Ammon's horn (tissue), 1 donor: ENCODE measurements at regions not wholly inside any gene's neighbourhood (a gene's known extent, or its start where the extent isn't known, plus 50 kb on each side); places are given as distances from the start of the nearest gene placed in this dataset.
"Not testable (repeated sequence)": the region's sequence is repeated elsewhere in the genome, so short reads cannot be mapped to it uniquely, and the experiment has no call there.

Source experiments
- DNase-seq: peaks from one replicate; pipeline ENCODE4 v3.0.0-alpha.2; 2016; ENCODE audit warnings: low spot score

GRCh38 chr5:171542525-171543140 lies 123.2 kb downstream of the FGF18 start:
- DNase-seq = no peak

DNA sequence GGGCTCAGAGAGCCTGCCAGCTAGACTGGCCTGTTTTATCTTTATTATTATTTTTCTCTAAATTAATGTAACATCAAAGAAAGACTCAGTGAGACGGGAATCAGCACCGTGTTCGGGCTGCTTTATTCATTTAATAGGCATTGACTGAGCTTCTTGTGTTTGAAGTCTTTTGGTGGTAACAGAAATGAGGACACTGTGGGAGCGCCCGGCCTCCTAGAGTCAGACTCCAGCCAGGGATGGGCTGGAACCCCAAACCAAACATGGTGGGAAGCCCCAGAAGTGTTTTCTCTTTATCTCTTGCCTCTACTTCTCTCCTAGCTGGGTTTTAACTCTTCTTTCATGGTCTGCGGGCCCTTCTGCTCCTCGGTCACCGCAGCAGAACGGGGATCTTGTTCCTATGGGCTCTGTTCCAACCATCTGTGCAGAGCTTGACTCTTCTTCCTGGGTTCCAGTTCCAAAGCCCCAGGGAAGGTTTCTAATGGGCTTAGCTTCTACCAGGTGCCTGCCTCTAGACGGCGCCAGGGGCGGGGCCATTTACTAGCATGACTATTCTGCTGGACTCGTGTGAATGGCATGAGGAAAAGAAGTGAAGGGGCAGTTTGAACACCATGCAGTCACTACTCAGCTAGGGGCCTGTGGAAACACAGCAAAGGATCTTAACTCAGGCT lies 123.8 kb downstream of the FGF18 start:
- no peak for DNase-seq

DNA sequence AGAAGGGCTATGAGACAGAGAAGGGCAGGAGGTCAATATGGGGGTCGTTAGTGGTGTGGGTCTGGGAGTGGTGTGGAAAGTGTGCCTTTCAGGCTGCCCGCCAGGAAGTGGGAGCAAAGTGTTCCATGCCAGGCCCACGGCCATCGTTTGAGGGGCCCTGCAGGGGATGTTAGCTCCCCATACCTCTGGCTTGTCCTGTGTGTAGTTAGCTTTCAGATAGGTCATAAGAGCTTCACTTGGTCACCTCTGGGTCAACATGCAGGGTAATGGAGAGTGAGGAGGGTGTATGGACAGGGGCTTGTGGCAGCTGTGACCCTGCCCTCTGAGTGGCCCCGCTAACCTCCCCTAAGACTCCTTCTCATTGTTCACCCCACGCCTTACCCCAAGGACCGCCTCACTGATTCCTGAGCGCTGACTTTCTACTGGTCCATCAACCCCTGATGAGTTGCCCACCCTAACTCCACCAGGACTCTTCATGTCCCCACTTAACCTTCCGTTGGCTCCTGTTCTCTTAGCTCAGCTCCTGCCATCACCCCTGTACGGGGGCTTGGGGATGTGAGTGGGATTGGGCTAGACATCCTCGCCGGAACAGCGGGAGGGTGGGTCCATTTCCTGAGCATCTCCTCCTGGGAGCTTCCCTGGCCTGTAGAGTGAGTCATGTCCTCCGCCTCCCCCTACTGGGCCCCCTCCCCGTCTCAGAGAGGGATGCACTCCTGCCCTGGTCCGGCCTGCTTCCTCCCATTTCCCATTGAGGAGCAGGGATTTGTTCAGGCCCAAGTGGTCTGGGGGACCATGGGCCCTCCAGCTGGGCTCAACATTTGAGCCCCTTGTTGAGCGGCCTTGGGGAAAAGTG lies 125.7 kb downstream of the FGF18 start:
- no peak for DNase-seq

- no peak for DNase-seq
These were observed 129.8 kb downstream of the FGF18 start for GRCh38 chr5:171549274-171549673.

DNA sequence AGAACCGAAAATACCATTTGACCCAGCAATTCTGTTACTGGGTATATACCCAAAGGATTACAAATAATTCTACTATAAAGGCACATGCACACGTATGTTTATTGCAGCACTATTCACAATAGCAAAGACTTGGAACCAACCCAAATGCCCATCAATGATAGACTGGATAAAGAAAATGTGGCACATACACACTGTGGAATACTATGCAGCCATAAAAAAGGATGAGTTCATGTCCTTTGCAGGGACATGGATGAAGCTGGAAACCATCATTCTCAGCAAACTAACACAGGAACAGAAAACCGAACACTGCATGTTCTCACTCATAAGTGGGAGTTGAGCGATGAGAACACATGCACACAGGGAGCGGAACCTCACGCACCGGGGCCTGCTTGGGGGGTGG lies 134.4 kb downstream of the FGF18 start:
- not testable (repeated sequence) for DNase-seq

- DNase-seq = no peak
These were observed 135.7 kb downstream of the FGF18 start for GRCh38 chr5:171555160-171555559.

- no peak for DNase-seq
These were observed 143.4 kb downstream of the FGF18 start for GRCh38 chr5:171562822-171563221.

- DNase-seq = no peak
These were observed 148.9 kb downstream of the FGF18 start for GRCh38 chr5:171568389-171568788.

DNA sequence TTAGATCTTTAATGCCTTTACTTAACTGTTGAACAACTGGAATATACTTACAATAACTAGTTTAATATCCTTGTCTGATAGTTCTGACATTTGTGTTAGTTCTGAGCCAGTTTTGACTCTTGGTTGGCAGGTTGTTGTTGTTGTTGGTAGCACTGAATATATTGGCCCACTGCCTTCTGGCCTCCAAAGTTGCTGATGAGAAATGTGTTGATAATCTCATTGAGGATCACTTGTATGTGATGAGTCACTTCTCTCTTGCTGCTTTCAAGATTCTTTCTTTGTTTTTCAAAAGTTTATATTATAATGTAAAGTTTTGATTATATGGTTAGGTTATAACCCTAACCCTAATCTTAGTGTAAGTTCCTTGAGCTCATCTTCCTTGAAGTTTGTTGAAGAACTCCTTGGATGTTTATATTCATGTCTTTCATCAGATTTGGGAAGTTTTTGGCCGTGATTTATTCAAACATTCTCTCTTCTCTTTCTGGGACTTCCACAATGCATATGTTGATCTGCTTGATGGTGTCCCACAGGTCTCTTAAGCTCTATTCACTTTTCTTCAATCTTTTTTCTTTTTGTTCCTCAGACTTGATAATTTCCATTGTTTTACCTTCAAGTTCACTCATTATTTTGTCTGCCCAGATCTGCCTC lies 149.7 kb downstream of the FGF18 start:
- DNase-seq = no peak

DNA sequence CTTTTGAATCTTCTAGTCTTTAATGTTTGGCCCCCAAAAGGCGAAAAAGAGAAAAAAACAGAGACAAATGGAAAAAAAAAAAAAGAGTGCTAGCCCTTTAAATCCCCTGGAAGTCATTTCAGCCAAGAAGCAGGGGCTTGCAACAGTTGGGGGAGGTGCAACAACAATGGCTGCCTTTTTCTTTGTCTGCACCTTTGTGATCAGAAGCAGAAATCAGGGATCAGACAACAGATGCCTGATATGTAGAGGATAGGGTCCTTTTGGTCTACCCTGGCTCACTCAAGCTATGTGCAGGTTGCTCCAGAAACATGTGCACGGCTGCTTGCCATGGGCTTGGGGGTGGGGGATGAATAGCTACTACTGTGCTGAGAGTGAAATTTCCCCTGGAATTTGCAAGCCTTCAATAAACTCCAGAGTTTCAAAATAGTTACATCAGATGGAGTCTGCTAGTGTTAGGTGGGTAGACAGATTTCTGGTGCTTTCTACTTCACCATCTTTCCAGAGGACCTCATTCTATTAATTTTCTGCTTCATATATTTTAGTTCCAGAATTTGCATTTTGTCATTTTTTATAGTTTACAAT lies 150.9 kb downstream of the FGF18 start:
- no peak for DNase-seq

GRCh38 chr5:171571663-171572062 lies 152.2 kb downstream of the FGF18 start:
- DNase-seq = no peak

DNA sequence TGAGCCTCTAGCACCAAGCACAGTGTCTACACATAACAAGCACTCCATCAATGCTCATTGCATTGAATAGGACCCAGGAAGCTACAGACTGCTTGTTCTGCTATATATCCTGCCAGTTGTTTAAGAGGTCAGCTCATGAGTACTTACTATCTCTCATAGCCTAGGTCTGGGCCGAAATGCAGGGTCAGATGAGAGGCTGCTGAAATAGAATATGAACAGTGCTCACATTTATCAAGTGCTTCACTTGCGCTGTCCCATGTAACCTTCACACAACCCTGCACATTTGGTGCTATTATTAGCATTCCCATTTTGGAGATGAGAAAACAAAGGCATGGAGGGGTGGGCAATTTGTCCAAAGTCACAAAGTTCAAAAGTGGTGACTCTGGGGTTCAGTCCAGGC lies 153.6 kb downstream of the FGF18 start:
- DNase-seq = no peak

GRCh38 chr5:171573451-171574225 lies 154.2 kb downstream of the FGF18 start:
- DNase-seq = no peak

DNA sequence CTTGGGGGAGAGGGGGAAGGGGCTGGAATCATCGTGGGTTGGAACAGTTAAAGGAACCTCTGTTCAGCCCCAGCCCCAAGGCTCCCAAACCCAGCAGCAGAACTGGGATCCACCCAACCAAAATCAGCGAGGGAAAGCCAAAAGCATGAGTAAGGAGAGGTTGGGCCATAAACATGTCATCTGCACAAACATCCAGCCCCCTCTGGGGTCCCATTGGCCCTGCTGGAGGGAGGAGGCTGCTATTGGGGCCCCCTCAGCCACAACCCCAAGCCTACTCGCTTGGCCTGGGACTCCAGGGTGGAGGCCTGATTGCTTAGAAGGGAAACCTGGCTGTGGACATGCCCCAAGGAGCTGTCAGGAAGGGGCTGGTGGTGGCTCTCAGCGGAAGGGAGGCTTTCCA lies 154.9 kb downstream of the FGF18 start:
- no peak for DNase-seq

DNA sequence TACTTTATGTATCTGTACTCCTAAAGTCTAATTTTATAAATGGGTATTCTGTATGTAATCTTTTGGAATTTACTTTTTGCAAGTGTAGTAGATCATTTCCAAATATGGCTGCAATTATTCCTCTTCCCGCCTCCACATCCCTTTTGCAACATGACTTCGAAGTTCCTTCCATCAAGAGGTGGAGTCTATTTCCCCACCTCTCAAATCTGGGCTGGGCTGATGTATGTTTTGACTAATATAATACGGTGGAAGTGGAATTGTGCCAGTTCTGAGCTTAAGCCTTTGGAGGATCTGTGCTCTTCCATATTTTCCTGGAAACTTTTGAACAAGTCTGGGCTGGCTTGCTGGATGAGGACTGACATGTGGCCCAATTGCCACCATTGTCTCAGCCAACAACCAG lies 155.9 kb downstream of the FGF18 start:
- DNase-seq = no peak

DNA sequence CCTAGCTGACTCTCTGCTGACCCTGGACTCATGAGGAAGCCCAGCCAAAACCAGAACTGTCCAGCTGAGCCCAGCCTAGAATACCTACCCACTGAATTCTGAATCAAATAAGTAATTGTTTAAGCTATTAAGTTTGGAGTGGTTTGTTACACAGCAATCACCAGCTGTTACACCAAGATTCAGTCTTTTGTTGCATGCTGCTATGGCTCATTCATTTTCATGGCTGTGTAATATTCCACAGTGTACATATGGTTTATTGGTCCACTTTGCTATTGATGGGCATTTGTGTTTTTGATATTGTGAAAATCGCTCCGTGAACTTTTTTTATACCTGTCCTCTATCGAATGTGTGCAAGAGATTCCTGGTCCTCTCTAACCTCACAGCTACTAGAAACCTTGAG lies 156.4 kb downstream of the FGF18 start:
- DNase-seq = no peak

DNA sequence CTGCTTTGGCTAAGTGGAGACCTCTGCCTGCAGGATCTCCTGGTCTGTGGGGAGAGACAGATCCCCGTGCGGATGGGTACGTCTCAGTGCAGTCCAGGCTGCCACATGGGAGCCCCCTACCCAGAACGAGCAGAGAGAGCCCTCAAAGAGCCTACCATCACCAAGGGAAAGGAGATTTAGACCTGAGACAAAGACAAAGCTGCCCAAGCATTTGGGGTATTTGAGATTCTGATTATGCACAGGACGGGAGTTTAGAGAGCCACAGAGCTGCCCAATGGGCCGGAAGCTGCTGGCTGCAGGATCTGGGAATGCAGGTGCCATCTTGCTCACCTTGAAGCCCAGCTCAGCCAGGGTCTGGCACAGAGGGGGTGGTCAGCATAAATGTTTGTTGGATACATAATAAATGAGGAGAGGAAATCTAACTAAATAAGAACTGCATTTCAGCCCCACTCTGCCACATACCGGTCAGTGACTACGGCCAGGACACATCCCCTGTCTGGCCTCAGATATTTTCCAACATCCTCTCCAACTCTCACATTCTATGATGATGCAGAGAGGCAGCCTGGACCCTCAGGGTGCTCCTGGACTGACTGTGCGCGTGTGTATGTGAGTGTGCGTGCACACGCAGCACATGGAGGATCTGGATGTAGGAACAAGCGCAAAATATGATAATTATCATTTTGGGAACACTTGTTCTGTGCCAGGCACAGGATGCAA lies 157.8 kb downstream of the FGF18 start:
- DNase-seq = no peak

DNA sequence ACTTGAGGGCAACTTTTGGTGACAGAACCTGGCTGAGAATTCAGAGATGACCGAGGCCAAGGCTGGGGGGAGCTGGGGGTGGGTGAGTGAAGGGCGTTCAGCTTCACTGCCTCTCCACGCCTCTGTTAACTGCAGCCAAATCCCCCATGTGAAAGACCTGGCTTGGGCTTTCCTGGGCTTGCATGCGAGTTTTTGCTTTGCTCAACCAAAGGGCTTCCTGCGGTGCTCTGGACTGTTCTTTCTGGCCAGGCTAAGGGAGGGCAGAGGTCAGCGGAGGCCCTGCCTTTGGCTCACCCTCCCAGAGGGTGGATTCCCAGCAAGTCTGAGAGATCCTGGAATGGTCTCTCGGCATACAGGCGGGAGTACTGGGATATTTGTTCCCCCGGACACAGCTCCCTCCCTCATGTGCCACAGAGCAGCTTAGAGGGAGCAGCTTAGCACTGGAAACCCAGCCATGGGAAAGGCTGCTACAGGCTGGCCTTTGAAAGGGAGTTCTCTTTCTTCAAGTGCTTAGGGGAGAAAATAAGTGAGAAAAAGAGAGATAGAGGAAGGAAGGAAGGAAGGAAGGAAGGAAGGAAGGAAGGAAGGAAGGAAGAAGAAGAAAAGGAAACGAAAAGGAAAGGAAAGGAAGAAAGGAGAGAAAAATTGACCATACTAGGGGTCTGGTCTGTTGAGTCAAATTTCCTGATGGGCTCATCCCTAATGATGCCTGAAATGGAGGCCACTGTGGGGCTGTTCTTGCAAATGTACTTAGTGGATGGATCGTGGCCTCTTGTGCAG lies 158.8 kb downstream of the FGF18 start:
- no peak for DNase-seq

DNA sequence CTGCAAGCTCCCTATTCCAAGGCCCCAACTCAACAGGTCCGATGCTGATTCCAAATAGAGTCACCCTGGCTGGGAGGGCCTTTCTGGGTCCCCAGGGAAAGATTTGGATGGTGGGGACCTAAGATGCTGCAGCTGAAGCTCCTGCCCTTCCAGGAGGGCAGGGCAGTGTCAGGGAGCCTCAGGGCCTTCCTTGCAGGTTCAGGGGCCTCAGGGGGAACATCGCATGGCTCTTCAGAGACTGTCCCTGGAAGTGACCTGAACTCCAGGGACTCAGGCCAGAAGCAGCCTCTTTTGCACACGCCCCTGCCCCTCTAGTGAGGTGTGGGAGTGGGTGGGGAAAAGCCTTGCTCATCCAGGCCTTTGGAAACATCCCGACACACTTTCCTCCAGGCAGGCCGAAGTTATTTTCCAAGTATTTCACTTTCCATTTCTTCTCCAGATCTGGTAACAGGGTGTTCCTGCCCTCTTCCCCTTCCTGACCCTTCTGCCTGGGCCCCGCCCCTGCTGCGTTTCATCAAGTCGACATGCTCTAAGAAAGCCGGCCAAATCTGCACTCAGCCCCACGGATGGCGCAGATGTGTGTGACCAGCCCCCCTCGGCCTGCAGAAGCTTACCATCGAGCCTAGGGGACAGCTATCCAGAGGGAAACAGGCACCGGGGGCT lies 159.5 kb downstream of the FGF18 start:
- DNase-seq = no peak
